ENCODE measurements at regions not wholly inside any gene's neighbourhood (a gene's known extent, or its start where the extent isn't known, plus 50 kb on each side); places are given as distances from the start of the nearest gene placed in this dataset.

DNA sequence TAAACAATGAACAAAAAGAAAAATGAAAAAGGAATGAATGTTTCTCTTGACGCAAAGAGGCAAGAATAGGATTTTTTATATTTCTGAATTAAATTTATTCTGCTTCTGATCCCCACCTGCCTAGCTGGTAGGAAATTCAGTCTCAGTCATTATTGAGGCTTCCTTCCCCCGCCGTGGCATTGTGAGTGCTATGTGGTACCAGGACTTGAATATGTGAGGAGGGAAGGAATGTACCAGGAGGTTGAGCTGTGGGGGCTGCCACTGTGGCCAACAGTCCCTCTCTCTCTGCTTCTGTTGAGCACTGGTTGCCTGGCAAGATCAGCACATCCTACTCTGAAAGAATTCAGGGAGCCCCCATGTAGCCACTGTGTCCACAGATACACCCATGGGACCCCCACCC is 368.1 kb upstream of the JARID2 start:
- Histone ChIP-seq H3K9me3 (ENCODE audit: control insufficient read depth, low read length) (no peaks in the 10 kb centered on the region), H3K27me3 (ENCODE audit: control insufficient read depth, insufficient read depth, low read length, poor library complexity, severe bottlenecking) (no peaks in the 10 kb centered on the region), H3K4me1 (ENCODE audit: control insufficient read depth, insufficient read depth, low read length) (peaks cover 16% of the 10 kb centered on the region), H3K4me3 (ENCODE audit: insufficient read depth, low read depth, low read length) (no peak overlapping the region), H3K27ac (ENCODE audit: insufficient read depth, low read depth, low read length, poor library complexity, severe bottlenecking) (no peak overlapping the region), H3K36me3 (ENCODE audit: control insufficient read depth, insufficient read depth, low read length) (no peaks in the 10 kb centered on the region)
- WGBS, 2 experiments: 87 to 88% methylated on average over 3 of the region's 3 CpGs

DNA sequence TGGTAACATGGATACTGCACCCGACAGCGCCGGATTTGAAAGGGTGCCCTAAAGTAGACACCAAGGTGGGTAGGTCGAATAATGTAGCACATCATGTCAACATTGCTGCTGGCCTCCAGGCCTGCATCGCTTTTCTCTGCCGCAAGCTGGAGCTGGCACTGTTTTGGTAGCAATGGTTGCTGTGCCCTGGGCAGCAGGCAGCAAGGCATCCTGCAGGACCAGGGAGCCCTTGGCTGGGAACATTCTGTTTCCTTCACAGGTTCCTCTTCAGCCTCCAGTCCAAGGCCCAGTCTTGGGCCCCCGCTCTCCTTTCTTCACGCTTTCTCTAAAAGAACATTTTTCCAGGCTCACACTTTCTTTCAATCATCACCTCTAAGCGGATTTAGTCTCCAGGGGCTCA is 365.8 kb upstream of the JARID2 start:
- Histone ChIP-seq H3K27ac (ENCODE audit: insufficient read depth, low read depth, low read length, poor library complexity, severe bottlenecking) (no peak overlapping the region), H3K4me3 (ENCODE audit: insufficient read depth, low read depth, low read length) (no peak overlapping the region), H3K9me3 (ENCODE audit: control insufficient read depth, low read length) (no peaks in the 10 kb centered on the region), H3K36me3 (ENCODE audit: control insufficient read depth, insufficient read depth, low read length) (no peaks in the 10 kb centered on the region), H3K27me3 (ENCODE audit: control insufficient read depth, insufficient read depth, low read length, poor library complexity, severe bottlenecking) (no peaks in the 10 kb centered on the region), H3K4me1 (ENCODE audit: control insufficient read depth, insufficient read depth, low read length) (peaks cover 25% of the 10 kb centered on the region)
- 94 to 95% methylated on average over 9 of the region's 9 CpGs for WGBS, 2 experiments

DNA sequence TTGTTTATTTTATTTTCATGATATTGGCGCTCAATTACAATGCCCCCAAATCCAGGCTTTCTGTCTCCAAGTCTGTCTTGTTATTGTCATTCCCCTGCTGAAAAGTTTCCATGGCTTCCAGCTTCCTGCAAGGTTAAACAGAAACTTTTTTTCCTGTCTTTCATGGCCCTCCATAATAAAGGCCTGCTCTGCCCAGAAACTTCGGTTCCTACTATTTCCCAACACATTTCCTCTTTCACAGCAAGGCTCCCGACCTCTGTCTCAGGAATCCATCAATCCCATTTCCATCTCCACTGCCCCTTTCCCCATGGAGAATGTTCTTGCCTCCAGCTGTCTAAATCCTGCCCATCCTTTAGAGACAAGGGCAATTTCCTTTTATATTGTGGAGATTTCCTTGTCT is 365.2 kb upstream of the JARID2 start:
- H3K4me3 ChIP-seq (ENCODE audit: insufficient read depth, low read depth, low read length): no peak overlapping the region
- H3K27me3 ChIP-seq (ENCODE audit: control insufficient read depth, insufficient read depth, low read length, poor library complexity, severe bottlenecking): no peaks in the 10 kb centered on the region
- peaks cover 25% of the 10 kb centered on the region for H3K4me1 ChIP-seq (ENCODE audit: control insufficient read depth, insufficient read depth, low read length)
- H3K9me3 ChIP-seq (ENCODE audit: control insufficient read depth, low read length): no peaks in the 10 kb centered on the region
- WGBS, 2 experiments: 68% methylated on average over 3 of the region's 3 CpGs
- H3K36me3 ChIP-seq (ENCODE audit: control insufficient read depth, insufficient read depth, low read length): no peaks in the 10 kb centered on the region
- H3K27ac ChIP-seq (ENCODE audit: insufficient read depth, low read depth, low read length, poor library complexity, severe bottlenecking): no peak overlapping the region

DNA sequence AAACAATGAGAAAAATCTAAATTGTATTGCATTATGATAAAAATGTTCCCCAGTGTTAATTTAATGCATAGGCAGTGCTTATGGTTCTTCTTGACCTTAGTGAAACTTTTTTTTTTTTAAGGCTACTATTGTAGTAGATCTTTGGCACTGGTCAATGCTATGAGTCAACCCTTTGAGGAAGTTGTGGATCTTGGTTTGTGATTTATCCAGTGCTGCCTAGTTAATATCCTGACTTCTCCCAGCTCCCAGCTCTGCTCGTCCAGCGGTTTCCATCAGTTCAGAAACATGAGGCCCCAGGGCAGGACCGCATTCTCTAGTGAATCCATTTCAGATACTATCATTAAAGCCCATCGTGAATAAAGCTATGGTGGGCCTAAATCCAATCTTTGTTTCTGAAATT is 364.5 kb upstream of the JARID2 start:
- no peaks in the 10 kb centered on the region for H3K36me3 ChIP-seq (ENCODE audit: control insufficient read depth, insufficient read depth, low read length)

DNA sequence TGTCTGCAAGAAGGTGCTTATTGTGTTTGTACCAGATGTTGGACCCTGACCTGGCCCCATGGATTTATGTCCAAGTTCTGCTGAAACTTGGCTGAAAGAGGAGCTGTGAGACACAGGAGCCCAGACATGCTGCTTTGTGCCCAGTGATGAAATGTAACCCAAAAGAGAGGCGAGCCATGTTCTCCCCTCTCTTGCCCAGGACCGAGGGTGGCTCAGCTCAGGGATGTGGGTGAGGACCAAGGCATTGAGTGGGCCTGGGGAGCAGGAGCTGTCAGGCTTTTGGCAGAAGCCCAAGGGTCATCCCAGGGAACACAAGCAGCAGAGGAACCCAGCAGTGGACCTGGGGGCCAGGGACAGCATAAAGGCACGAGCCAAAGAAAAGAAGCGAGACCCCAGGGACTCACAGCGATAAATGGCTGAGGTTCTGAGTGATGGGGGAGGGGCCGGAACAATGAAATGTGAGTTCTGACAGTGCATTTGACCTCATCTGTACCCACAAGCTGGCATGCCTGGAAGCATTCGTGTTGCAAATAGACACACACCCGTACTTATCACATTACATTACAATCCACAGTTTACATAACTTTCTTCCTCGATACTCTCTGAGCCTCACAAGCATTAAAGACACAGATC is 363.4 kb upstream of the JARID2 start:
- Histone ChIP-seq H3K27me3 (ENCODE audit: control insufficient read depth, insufficient read depth, low read length, poor library complexity, severe bottlenecking) (no peaks in the 10 kb centered on the region), H3K36me3 (ENCODE audit: control insufficient read depth, insufficient read depth, low read length) (no peaks in the 10 kb centered on the region), H3K4me1 (ENCODE audit: control insufficient read depth, insufficient read depth, low read length) (peaks cover 25% of the 10 kb centered on the region), H3K9me3 (ENCODE audit: control insufficient read depth, low read length) (no peaks in the 10 kb centered on the region), H3K27ac (ENCODE audit: insufficient read depth, low read depth, low read length, poor library complexity, severe bottlenecking) (no peak overlapping the region), H3K4me3 (ENCODE audit: insufficient read depth, low read depth, low read length) (no peak overlapping the region)
- 75 to 82% methylated on average over 9 of the region's 9 CpGs for WGBS, 2 experiments

More for the DNA sequence above, 364.5 kb upstream of the JARID2 start:
- Histone ChIP-seq H3K4me3 (ENCODE audit: insufficient read depth, low read depth, low read length) (no peak overlapping the region), H3K9me3 (ENCODE audit: control insufficient read depth, low read length) (no peaks in the 10 kb centered on the region), H3K27me3 (ENCODE audit: control insufficient read depth, insufficient read depth, low read length, poor library complexity, severe bottlenecking) (no peaks in the 10 kb centered on the region), H3K27ac (ENCODE audit: insufficient read depth, low read depth, low read length, poor library complexity, severe bottlenecking) (no peak overlapping the region), H3K4me1 (ENCODE audit: control insufficient read depth, insufficient read depth, low read length) (peaks cover 25% of the 10 kb centered on the region)
- WGBS, 2 experiments: 91 to 97% methylated on average over 4 of the region's 4 CpGs

DNA sequence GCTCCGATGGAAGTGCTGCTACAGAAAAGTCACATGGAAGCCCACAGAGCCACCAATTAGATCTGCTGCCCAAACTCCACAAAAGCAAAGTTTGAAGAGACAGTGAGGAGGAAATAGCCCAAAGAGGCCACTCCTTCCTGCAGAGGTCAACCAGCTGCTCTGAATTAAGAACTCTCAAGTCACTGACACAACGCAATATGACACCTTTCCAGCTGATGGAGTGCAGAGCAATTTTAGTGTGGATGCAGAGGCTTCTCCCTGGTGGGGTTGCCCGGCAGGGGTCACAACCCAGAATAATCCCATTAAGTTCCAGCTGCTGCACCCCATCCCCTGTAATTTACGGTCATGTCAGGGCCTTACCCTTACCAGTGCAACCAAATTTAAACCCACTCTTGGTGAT is 361.9 kb upstream of the JARID2 start:
- Histone ChIP-seq H3K36me3 (ENCODE audit: control insufficient read depth, insufficient read depth, low read length) (no peaks in the 10 kb centered on the region), H3K27ac (ENCODE audit: insufficient read depth, low read depth, low read length, poor library complexity, severe bottlenecking) (no peak overlapping the region), H3K27me3 (ENCODE audit: control insufficient read depth, insufficient read depth, low read length, poor library complexity, severe bottlenecking) (no peaks in the 10 kb centered on the region), H3K4me3 (ENCODE audit: insufficient read depth, low read depth, low read length) (no peak overlapping the region), H3K9me3 (ENCODE audit: control insufficient read depth, low read length) (no peaks in the 10 kb centered on the region), H3K4me1 (ENCODE audit: control insufficient read depth, insufficient read depth, low read length) (peaks cover 25% of the 10 kb centered on the region)
- WGBS, 2 experiments: 64 to 75% methylated on average over 4 of the region's 4 CpGs

DNA sequence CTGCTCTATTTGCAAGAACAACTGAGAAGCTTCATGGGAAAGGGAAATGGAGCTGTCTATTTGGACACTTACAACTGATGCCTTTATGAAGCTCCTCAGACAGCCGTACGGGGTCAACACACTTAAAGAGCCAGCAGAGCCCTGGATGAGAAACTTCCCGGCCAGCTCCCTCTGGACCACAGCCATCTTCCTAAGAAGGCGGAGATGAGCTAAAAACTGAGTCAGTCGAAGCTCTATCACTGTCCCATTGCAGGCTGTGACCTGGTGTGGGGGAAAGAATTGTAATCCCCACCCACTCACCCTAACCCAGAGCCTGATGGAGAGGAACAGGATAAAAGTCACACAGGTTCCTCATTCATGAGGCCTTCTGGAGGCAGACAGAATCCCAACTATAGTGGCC is 360.4 kb upstream of the JARID2 start:
- 88 to 94% methylated on average over 4 to 5 of the region's 5 CpGs for WGBS, 2 experiments
- Histone ChIP-seq H3K4me1 (ENCODE audit: control insufficient read depth, insufficient read depth, low read length) (peaks cover 20% of the 10 kb centered on the region), H3K4me3 (ENCODE audit: insufficient read depth, low read depth, low read length) (no peak overlapping the region), H3K27ac (ENCODE audit: insufficient read depth, low read depth, low read length, poor library complexity, severe bottlenecking) (no peak overlapping the region), H3K36me3 (ENCODE audit: control insufficient read depth, insufficient read depth, low read length) (no peaks in the 10 kb centered on the region), H3K27me3 (ENCODE audit: control insufficient read depth, insufficient read depth, low read length, poor library complexity, severe bottlenecking) (no peaks in the 10 kb centered on the region), H3K9me3 (ENCODE audit: control insufficient read depth, low read length) (no peaks in the 10 kb centered on the region)

DNA sequence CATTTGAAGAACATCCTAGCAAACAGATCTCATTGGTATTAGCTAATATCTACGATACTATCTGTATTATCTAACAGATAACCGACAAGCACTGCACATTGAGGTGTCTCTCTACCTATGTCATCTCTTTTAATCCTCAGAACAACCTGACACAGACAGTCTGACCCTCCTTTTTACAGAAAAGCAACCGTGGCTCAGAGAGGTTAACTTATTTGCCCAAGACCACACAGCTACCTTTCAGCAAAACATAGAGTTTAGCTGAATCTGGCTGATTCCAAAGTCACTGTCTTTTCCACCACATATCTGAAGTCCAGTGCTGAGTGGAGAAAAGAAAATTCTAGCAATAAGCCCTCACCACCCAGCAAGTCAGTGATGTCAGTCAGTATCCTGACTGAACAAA is 358.7 kb upstream of the JARID2 start:
- H3K4me1 ChIP-seq (ENCODE audit: control insufficient read depth, insufficient read depth, low read length): peaks cover 22% of the 10 kb centered on the region
- H3K9me3 ChIP-seq (ENCODE audit: control insufficient read depth, low read length): no peaks in the 10 kb centered on the region
- H3K27ac ChIP-seq (ENCODE audit: insufficient read depth, low read depth, low read length, poor library complexity, severe bottlenecking): no peak overlapping the region
- 94 to 95% methylated on average over 3 of the region's 3 CpGs for WGBS, 2 experiments
- H3K4me3 ChIP-seq (ENCODE audit: insufficient read depth, low read depth, low read length): no peak overlapping the region
- H3K36me3 ChIP-seq (ENCODE audit: control insufficient read depth, insufficient read depth, low read length): no peaks in the 10 kb centered on the region
- no peaks in the 10 kb centered on the region for H3K27me3 ChIP-seq (ENCODE audit: control insufficient read depth, insufficient read depth, low read length, poor library complexity, severe bottlenecking)

DNA sequence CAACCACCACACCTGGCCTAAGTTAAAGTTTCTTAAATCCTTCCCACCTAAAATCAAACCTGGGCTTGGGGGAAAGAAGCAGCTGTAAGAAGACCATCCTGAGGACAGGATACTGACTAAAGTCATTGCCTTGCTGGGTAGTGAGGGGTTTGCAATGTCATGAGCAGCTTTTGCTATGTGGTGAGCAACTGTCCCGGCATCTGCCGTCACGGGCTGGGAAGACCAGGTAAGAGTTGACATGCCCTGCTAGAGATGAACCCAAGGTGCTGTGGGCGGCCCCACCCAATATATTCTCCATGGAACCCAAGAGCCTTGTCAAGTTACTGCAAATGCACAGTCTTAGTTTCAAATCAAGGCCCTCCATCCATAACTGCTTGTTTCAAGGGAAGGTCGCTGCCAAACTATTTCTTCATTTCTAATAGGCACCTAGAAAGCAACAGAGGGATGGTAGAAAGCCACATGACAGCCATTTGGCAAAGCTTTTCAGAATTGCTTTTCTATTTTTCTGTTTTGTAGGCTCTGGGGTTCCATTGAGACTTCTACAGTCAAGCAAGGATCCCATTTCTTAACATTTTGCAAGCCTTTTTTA is 357.8 kb upstream of the JARID2 start:
- H3K27me3 ChIP-seq (ENCODE audit: control insufficient read depth, insufficient read depth, low read length, poor library complexity, severe bottlenecking): no peaks in the 10 kb centered on the region
- no peaks in the 10 kb centered on the region for H3K36me3 ChIP-seq (ENCODE audit: control insufficient read depth, insufficient read depth, low read length)
- H3K4me1 ChIP-seq (ENCODE audit: control insufficient read depth, insufficient read depth, low read length): peaks cover 15% of the 10 kb centered on the region
- H3K4me3 ChIP-seq (ENCODE audit: insufficient read depth, low read depth, low read length): no peak overlapping the region
- H3K9me3 ChIP-seq (ENCODE audit: control insufficient read depth, low read length): no peaks in the 10 kb centered on the region
- no peak overlapping the region for H3K27ac ChIP-seq (ENCODE audit: insufficient read depth, low read depth, low read length, poor library complexity, severe bottlenecking)
- WGBS, 2 experiments: 97% methylated on average over 5 of the region's 5 CpGs

DNA sequence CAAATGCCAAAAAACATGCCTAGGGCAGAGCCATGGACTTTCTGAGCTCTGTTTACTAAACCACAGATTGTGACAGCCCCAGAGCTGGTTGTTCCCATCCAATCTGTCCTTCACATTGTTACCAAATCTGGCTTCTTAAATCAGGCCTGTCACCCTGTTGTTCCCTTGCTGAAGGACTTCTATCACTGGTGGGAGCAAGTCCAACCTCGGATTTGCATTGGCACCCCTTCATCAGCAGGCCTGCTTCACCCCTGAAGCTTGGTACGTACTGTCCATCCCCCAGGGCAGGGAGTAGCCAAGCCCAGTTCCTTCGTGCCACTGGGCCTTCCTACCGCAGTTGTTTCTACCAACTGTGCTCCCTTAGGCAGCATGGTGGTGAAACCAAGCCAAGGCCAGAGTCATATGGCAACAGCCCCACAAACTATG is 357.3 kb upstream of the JARID2 start:
- no peaks in the 10 kb centered on the region for H3K9me3 ChIP-seq (ENCODE audit: control insufficient read depth, low read length)
- H3K27me3 ChIP-seq (ENCODE audit: control insufficient read depth, insufficient read depth, low read length, poor library complexity, severe bottlenecking): no peaks in the 10 kb centered on the region
- H3K4me3 ChIP-seq (ENCODE audit: insufficient read depth, low read depth, low read length): no peak overlapping the region
- no peak overlapping the region for H3K27ac ChIP-seq (ENCODE audit: insufficient read depth, low read depth, low read length, poor library complexity, severe bottlenecking)
- 92 to 97% methylated on average over 4 of the region's 4 CpGs for WGBS, 2 experiments
- H3K36me3 ChIP-seq (ENCODE audit: control insufficient read depth, insufficient read depth, low read length): no peaks in the 10 kb centered on the region
- H3K4me1 ChIP-seq (ENCODE audit: control insufficient read depth, insufficient read depth, low read length): peaks cover 12% of the 10 kb centered on the region
